ENCODE measurements at regions not wholly inside any gene's neighbourhood (a gene's known extent, or its start where the extent isn't known, plus 50 kb on each side); places are given as distances from the start of the nearest gene placed in this dataset.

DNA sequence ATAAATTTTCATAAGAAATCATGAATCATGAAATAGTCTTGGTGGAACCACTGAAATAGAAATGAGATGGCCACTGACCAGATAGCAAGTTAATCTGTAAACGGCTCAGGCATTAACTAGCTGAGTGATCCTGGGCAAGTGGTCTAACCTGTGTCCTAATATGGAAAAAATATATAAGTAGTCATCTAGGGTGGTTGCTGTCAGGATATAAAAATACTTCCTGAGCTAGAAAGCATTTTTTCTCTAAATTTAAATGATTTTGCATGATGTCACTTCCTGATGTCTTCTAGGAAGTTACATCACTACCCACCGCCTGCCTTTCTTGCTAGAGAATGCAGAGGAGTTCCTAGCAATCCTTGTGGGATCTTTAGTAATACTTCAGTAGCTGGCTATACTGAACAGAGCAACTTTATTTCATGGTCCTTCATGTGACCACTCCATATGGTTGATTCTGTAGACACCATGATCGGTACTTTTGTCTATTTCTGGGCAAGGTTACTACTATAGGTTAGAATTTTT lies 228.1 kb upstream of the CEP162 start:
- H3K4me3 ChIP-seq (ENCODE audit: low read depth, low read length): no peak overlapping the region
- TF ChIP-seq, protein P1, sequence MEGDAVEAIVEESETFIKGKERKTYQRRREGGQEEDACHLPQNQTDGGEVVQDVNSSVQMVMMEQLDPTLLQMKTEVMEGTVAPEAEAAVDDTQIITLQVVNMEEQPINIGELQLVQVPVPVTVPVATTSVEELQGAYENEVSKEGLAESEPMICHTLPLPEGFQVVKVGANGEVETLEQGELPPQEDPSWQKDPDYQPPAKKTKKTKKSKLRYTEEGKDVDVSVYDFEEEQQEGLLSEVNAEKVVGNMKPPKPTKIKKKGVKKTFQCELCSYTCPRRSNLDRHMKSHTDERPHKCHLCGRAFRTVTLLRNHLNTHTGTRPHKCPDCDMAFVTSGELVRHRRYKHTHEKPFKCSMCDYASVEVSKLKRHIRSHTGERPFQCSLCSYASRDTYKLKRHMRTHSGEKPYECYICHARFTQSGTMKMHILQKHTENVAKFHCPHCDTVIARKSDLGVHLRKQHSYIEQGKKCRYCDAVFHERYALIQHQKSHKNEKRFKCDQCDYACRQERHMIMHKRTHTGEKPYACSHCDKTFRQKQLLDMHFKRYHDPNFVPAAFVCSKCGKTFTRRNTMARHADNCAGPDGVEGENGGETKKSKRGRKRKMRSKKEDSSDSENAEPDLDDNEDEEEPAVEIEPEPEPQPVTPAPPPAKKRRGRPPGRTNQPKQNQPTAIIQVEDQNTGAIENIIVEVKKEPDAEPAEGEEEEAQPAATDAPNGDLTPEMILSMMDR (IDR thresholded peaks at IDR 0.05; ENCODE audit: borderline replicate concordance, insufficient read depth, low read depth, low read length): no peak

DNA sequence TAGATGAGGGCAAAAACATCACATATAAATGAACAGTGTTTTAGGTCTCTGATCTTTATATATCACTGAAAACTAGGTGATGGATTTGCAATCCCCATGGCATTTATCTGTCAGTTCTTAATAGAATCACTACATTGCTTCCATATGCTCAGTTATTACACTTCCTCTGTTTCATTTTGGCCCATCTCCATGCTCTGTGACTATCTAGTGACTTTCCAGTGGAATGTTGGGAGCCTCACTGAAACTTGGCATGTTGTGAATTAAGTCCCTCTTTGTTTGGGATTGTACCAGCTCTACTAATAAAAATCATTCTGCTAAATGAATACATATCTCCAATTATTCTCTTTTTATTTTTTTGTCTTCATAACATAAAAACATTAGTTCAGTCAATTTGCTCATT lies 226.1 kb upstream of the CEP162 start:
- no peak overlapping the region for H3K4me3 ChIP-seq (ENCODE audit: low read depth, low read length)
- TF ChIP-seq, protein P1 (IDR thresholded peaks at IDR 0.05; ENCODE audit: borderline replicate concordance, insufficient read depth, low read depth, low read length): no peak

DNA sequence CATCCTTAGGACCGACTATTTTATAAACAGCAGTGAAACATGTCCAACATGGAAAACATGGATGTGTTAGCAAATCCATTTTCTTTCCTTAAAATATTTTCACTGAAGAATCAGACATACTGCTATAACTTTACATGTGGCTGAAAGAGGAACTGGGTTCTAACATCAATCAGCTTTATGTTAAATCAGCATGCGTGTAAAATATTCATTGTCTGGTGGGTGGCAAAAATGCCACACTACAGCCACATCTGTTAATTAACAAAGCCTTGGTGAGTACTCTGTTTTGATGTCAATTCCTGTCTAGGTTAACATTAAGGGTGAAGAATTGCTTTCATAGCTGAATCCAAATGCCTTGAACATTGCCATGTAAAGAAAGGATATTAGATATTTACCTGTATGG lies 222.6 kb upstream of the CEP162 start:
- TF ChIP-seq, protein P1 (IDR thresholded peaks at IDR 0.05; ENCODE audit: borderline replicate concordance, insufficient read depth, low read depth, low read length): no peak
- H3K4me3 ChIP-seq (ENCODE audit: low read depth, low read length): no peak overlapping the region

DNA sequence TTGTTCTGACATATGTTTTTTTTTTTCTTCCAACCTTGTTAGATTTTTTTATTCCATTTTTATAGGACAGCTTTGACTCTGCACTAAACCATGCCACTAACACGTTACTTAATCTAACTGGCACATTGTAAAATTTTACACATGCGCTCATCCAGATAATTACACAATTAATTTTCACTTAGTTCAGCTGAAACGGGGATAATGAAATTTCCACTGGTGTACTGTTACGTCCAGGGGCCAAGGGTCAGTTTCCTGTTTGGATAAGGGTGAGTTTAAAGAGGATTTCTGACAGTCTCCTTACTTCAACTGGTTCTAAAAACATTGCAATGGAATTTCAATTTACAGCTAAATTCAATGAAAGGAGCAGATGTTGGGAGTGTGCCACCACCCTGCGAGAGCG lies 221.8 kb upstream of the CEP162 start:
- TF ChIP-seq, protein P1 (IDR thresholded peaks at IDR 0.05; ENCODE audit: borderline replicate concordance, insufficient read depth, low read depth, low read length): no peak
- H3K4me3 ChIP-seq (ENCODE audit: low read depth, low read length): no peak overlapping the region

DNA sequence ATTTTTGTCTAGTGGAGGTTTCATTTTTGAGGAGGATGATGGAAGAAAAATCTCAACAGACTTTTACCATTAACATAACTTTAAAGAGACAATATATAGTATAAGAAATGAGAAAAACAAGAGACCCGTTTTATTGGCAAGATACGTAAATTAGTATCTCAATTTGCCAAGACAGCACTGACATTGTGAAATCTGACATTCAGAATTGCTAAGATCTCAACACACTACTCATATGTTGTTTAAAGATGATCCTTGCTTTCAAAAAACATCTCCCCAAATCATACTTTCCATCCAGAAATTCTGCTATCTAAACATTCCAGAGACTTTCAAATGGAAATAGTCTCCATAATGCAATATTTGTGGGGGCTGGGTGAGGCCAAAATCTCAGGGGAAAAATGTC lies 220.9 kb upstream of the CEP162 start:
- TF ChIP-seq, protein P1 (IDR thresholded peaks at IDR 0.05; ENCODE audit: borderline replicate concordance, insufficient read depth, low read depth, low read length): no peak
- H3K4me3 ChIP-seq (ENCODE audit: low read depth, low read length): no peak overlapping the region

DNA sequence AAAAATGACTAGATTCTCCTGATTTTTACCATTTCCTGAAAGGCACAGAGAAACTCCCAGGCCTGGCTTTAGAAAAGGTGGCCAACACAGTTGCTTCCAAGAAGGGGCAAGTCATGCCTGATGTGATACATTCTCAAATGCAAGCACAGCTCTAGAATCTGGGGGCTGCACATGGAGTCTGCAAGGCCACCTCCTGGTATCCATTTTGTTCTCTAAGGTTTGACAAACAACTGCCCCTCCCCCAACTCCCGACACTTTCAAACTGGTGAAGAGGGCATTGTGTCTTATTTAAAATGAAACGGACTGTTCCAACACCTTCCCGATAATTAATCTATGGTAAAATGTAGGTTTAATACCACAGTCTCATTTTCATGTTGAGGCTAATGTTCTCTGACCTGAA lies 220.2 kb upstream of the CEP162 start:
- TF ChIP-seq, protein P1 (IDR thresholded peaks at IDR 0.05; ENCODE audit: borderline replicate concordance, insufficient read depth, low read depth, low read length): no peak
- no peak overlapping the region for H3K4me3 ChIP-seq (ENCODE audit: low read depth, low read length)

DNA sequence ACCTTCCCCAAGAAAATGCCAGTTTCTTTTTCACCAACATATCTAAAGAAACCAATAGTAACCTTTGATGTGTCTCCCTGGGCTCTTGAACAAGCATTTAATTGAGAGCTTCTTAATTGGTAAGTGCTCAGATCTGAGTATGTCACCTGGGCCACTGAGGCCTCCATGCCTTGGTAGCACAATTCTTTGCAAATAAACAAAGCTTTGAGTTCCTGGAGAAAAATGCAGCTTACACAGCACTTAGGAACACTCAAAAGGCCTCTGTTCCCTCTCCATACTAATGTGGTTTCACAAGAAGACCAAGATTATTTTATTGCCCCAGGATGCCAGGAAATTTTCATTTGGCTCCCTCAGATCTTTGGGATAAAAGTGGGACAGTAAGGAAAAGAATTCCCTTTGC lies 217.6 kb upstream of the CEP162 start:
- TF ChIP-seq, protein P1 (IDR thresholded peaks at IDR 0.05; ENCODE audit: borderline replicate concordance, insufficient read depth, low read depth, low read length): no peak
- no peak overlapping the region for H3K4me3 ChIP-seq (ENCODE audit: low read depth, low read length)
